NCI-H2107 treated with DMSO at 0.1 percent for 48 hours (cell line): ENCODE measurements at regions not wholly inside any gene's neighbourhood (a gene's known extent, or its start where the extent isn't known, plus 50 kb on each side); places are given as distances from the start of the nearest gene placed in this dataset.

Experiments used
- DNase-seq: peaks from one replicate; lab custom pipeline; 2025; ENCODE audit not compliant: unreplicated experiment; lab: John Stamatoyannopoulos, UW

GRCh38 chr3:176798680-176799079, 398.6 kb downstream of the TBL1XR1 start:
- DNase-seq = no peak

- no peak for DNase-seq
These were observed 400.9 kb downstream of the TBL1XR1 start for GRCh38 chr3:176796371-176796770.

- no peak for DNase-seq
These were observed 401.4 kb downstream of the TBL1XR1 start for GRCh38 chr3:176795891-176796290.

- DNase-seq = no peak
These were observed 402.9 kb downstream of the TBL1XR1 start for GRCh38 chr3:176794406-176794805.

- DNase-seq = no peak
These were observed 407.3 kb downstream of the TBL1XR1 start for GRCh38 chr3:176789947-176790346.

GRCh38 chr3:176789281-176789705, 408.0 kb downstream of the TBL1XR1 start:
- peak; percentile 81 for DNase-seq

- no peak for DNase-seq
These were observed 409.8 kb downstream of the TBL1XR1 start for GRCh38 chr3:176787506-176787905.

- DNase-seq = no peak
These were observed 412.1 kb downstream of the TBL1XR1 start for GRCh38 chr3:176785171-176785570.

GRCh38 chr3:176780766-176781165, 416.5 kb downstream of the TBL1XR1 start:
- DNase-seq = no peak

- DNase-seq = peak; percentile 54
These were observed 420.6 kb downstream of the TBL1XR1 start for GRCh38 chr3:176776622-176777175.

- no peak for DNase-seq
These were observed 427.6 kb downstream of the TBL1XR1 start for GRCh38 chr3:176769547-176770190.

- DNase-seq = no peak
These were observed 429.9 kb downstream of the TBL1XR1 start for GRCh38 chr3:176767385-176767784.

GRCh38 chr3:176766862-176767261, 430.4 kb downstream of the TBL1XR1 start:
- no peak for DNase-seq

- DNase-seq = no peak
These were observed 431.8 kb downstream of the TBL1XR1 start for GRCh38 chr3:176765382-176765900.

- DNase-seq = no peak
These were observed 437.3 kb downstream of the TBL1XR1 start for GRCh38 chr3:176759815-176760506.

GRCh38 chr3:176757429-176757828, 439.9 kb downstream of the TBL1XR1 start:
- DNase-seq = no peak

GRCh38 chr3:176755977-176756376, 441.3 kb downstream of the TBL1XR1 start:
- no peak for DNase-seq

GRCh38 chr3:176755552-176755951, 441.7 kb downstream of the TBL1XR1 start:
- peak; percentile 78 for DNase-seq

GRCh38 chr3:176741664-176742047, 455.6 kb downstream of the TBL1XR1 start:
- no peak for DNase-seq

- DNase-seq = no peak
These were observed 456.2 kb downstream of the TBL1XR1 start for GRCh38 chr3:176740906-176741663.

GRCh38 chr3:176739159-176739558, 458.1 kb downstream of the TBL1XR1 start:
- no peak for DNase-seq
